GM12873 (cell line): ENCODE measurements at regions not wholly inside any gene's neighbourhood (a gene's known extent, or its start where the extent isn't known, plus 50 kb on each side); places are given as distances from the start of the nearest gene placed in this dataset.

Experiments used
- CTCF ChIP-seq: IDR thresholded peaks from 2 replicates; pipeline ENCODE4 v1.5.1; 2012; ENCODE audit warnings: low read depth, mild to moderate bottlenecking, moderate library complexity, low read length, control low read depth; ENCODE audit not compliant: insufficient read depth; ENCODE audit errors: missing control alignments

- no peak for TF ChIP-seq CTCF
Observed at GRCh38 chr4:66475596-66475995, 805.3 kb upstream of the EPHA5 start.

GRCh38 chr4:66465111-66465510, 794.8 kb upstream of the EPHA5 start:
- no peak for TF ChIP-seq CTCF

GRCh38 chr4:66451741-66452140, 781.5 kb upstream of the EPHA5 start:
- TF ChIP-seq CTCF: no peak

- TF ChIP-seq CTCF: no peak
Observed at GRCh38 chr4:66443008-66443407, 772.7 kb upstream of the EPHA5 start.

GRCh38 chr4:66439508-66439907, 769.2 kb upstream of the EPHA5 start:
- TF ChIP-seq CTCF: no peak

- TF ChIP-seq CTCF: no peak
Observed at GRCh38 chr4:66433706-66434105, 763.4 kb upstream of the EPHA5 start.

GRCh38 chr4:66430856-66431255, 760.6 kb upstream of the EPHA5 start:
- TF ChIP-seq CTCF: no peak

GRCh38 chr4:66429276-66429675, 759.0 kb upstream of the EPHA5 start:
- TF ChIP-seq CTCF: no peak
